ENCODE measurements at regions not wholly inside any gene's neighbourhood (a gene's known extent, or its start where the extent isn't known, plus 50 kb on each side); places are given as distances from the start of the nearest gene placed in this dataset.

- DNase-seq = no peak
These were observed 89.0 kb upstream of the PTPRR start for GRCh38 chr12:71009430-71010142.

- no peak for DNase-seq
These were observed 88.1 kb upstream of the PTPRR start for GRCh38 chr12:71008616-71009015.

GRCh38 chr12:71007781-71008404 lies 87.4 kb upstream of the PTPRR start:
- DNase-seq = no peak

DNA sequence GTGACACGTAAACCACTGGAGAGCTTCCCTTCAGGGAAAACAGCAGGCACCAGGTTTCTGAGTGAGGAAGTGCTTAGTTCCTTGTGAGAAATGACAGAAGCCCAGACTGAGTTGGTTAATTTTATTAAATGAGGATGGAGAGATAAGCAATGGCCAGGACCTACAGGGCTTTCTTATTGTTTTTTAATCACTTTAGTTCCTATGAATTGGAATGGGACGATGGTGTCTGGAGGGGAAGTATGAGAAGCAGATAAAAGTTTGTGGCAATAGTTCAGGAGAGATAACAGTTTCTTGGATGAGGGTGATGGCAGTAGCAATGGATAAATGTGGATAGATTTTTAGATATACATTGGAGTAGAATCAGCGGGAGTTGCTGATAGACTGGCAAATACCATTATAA lies 86.5 kb upstream of the PTPRR start:
- no peak for DNase-seq

- DNase-seq = no peak
These were observed 84.6 kb upstream of the PTPRR start for GRCh38 chr12:71005166-71005565.

DNA sequence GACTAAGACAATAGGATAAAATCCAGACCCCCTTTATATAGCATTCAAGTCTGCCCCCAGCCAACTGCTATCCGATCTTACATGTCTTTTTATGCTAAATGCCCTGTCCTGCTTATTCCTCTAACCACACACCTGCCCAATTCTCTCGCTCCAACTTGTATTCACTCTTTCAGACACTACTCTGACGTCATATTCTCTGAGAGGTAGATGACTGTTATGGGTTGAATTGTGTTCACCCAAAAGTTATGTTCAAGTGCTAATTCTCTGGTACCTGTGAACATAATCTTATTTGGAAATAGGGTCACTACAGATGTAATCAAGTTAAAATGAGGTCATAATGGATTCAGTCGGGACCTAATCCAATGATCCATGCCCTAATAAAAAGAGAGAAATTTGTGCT lies 84.0 kb upstream of the PTPRR start:
- DNase-seq = no peak

- DNase-seq = no peak
These were observed 80.2 kb upstream of the PTPRR start for GRCh38 chr12:71000748-71001147.

DNA sequence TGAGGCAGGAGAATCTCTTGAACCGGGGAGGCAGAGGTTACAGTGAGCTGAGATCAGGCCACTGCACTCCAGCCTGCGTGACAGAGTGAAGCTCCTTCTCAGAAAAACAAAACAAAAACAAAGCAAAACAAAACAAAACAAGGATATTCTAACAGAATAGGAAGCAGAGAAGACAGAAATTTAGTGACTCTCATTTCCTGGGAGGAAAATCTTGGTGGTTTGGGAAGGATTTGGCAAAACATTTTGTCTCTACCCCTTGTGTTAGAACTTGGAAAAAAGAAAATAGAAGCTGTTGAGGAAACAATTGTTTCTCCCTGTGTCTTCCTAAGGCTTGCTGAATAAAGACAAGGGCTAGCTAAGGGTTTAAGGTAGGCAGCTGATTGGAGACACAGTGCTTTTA lies 79.7 kb upstream of the PTPRR start:
- no peak for DNase-seq

GRCh38 chr12:70994217-70994788 lies 73.8 kb upstream of the PTPRR start:
- DNase-seq = no peak

- no peak for DNase-seq
These were observed 68.7 kb upstream of the PTPRR start for GRCh38 chr12:70989232-70989631.

DNA sequence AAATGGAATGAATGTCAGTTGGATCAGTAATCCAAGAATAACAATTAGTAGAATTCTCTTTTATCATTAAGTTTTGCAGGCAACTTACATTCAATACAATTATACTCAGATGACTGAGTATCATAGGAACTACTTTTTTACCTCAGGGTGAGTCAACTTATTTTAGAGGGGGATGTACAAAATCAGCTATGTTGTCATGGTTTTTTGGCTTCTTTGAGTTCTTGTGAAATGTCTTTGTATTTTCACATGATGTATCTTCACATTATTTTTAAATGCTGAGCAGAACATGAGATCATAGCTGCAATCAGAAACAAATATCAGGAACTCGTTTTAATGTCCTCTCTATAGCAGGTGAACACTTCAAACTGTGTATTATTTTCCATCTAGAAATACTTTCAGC lies 65.3 kb upstream of the PTPRR start:
- DNase-seq = no peak

DNA sequence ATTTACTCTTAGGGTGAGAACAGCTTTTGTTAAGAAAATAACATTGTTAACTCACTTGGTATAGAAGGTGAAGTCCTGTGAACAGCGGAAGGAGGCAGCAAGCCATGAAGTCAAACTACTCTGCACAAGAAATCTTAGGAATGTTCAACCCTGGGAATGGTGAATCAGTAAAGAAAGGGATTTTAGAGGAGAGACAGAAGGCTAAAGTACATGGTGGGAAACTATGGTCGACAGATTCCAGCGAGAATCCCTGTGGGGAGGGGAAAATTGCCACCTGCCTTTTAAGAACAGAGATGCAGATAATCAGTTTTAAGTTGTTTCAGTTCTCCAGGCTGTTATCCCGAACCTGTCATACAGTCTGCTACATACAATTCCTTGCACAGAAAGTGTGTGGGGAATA lies 63.2 kb upstream of the PTPRR start:
- no peak for DNase-seq

- no peak for DNase-seq
These were observed 62.5 kb upstream of the PTPRR start for GRCh38 chr12:70982991-70983390.

DNA sequence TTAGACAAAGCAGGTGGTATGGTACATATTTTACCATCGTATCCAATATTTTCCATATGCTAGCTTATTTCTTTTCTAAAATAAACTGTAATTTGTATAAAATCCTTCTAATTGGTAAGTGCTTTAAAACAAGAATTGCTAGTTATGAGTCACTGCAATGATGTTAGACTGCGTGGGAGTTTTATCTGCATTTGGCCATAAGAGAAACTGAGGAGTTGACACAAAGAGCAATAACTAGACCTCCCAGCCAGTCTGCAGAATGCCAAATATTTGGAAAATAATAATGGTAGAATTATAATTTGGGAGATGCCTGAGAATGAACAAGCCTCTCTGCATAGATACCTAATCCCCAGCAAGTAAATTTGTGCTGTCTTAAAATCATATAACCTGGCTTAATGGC lies 61.7 kb upstream of the PTPRR start:
- no peak for DNase-seq

GRCh38 chr12:70971001-70971794 lies 50.7 kb upstream of the PTPRR start:
- no peak for DNase-seq

All from NCI-H345 (cell line).